IgD-negative memory B cell (primary cell): ENCODE measurements at regions not wholly inside any gene's neighbourhood (a gene's known extent, or its start where the extent isn't known, plus 50 kb on each side); places are given as distances from the start of the nearest gene placed in this dataset.
"Not testable (repeated sequence)": the region's sequence is repeated elsewhere in the genome, so short reads cannot be mapped to it uniquely, and the experiment has no call there.

Source experiments
- H3K27ac Mint-ChIP-seq, 3 donors: one replicate each; pipeline ENCODE4 v1.8.0; 2020 to 2022; ENCODE audit warnings: mild to moderate bottlenecking in 3 of 3, mixed read lengths in 3 of 3, moderate library complexity in 1 of 3
- H3K27me3 Mint-ChIP-seq: one replicate; pipeline ENCODE4 v1.8.0; 2021; ENCODE audit warnings: mixed read lengths
- H3K36me3 Mint-ChIP-seq: one replicate; pipeline ENCODE4 v1.8.0; 2020; ENCODE audit warnings: mild to moderate bottlenecking, mixed read lengths
- H3K4me1 Mint-ChIP-seq, 3 donors: one replicate each; pipeline ENCODE4 v1.8.0; 2020 to 2022; ENCODE audit warnings: mixed read lengths in 3 of 3, mild to moderate bottlenecking in 1 of 3
- H3K4me3 Mint-ChIP-seq, 4 donors: one replicate each; pipeline ENCODE4 v1.8.0; 2020 to 2022; ENCODE audit warnings: mild to moderate bottlenecking in 4 of 4, mixed read lengths in 4 of 4, moderate library complexity in 3 of 4
- H3K9me3 Mint-ChIP-seq, 3 donors: one replicate each; pipeline ENCODE4 v1.8.0; 2020 to 2021; ENCODE audit warnings: mixed read lengths in 3 of 3, mild to moderate bottlenecking in 1 of 3

GRCh38 chr3:110413266-110413665 is 658.4 kb upstream of the NECTIN3 start:
- Mint-ChIP-seq H3K9me3 (no peaks in the 10 kb centered on the region), H3K4me1 (no peaks in the 10 kb centered on the region)

GRCh38 chr3:110413807-110414748 is 657.5 kb upstream of the NECTIN3 start:
- H3K4me3 Mint-ChIP-seq = no peak overlapping the region
- H3K9me3 Mint-ChIP-seq = no peaks in the 10 kb centered on the region
- no peaks in the 10 kb centered on the region for H3K36me3 Mint-ChIP-seq
- H3K27me3 Mint-ChIP-seq = peaks cover 2% of the 10 kb centered on the region
- no peaks in the 10 kb centered on the region for H3K4me1 Mint-ChIP-seq
- no peak overlapping the region for H3K27ac Mint-ChIP-seq

More at GRCh38 chr3:110413266-110413665, 658.4 kb upstream of the NECTIN3 start:
- Mint-ChIP-seq H3K27me3 (peaks cover 2% of the 10 kb centered on the region), H3K4me3 (no peak overlapping the region), H3K27ac (no peak overlapping the region), H3K36me3 (no peaks in the 10 kb centered on the region)

- Mint-ChIP-seq H3K27me3 (peaks cover 2% of the 10 kb centered on the region), H3K4me1 (no peaks in the 10 kb centered on the region), H3K36me3 (no peaks in the 10 kb centered on the region), H3K27ac (no peak overlapping the region), H3K9me3 (no peaks in the 10 kb centered on the region), H3K4me3 (no peak overlapping the region)
Measured at GRCh38 chr3:110414855-110415254, 656.8 kb upstream of the NECTIN3 start.

- no peaks in the 10 kb centered on the region for H3K27me3 Mint-ChIP-seq
- peaks cover 0 to 2% (median 0%) of the 10 kb centered on the region in 3 donors for H3K9me3 Mint-ChIP-seq
- no peak overlapping the region for H3K4me3 Mint-ChIP-seq
- no peak overlapping the region for H3K27ac Mint-ChIP-seq
- no peaks in the 10 kb centered on the region for H3K36me3 Mint-ChIP-seq
- H3K4me1 Mint-ChIP-seq = peaks cover 0 to 1% (median 0%) of the 10 kb centered on the region in 3 donors
Measured at GRCh38 chr3:110419096-110419495, 652.5 kb upstream of the NECTIN3 start.

GRCh38 chr3:110419601-110420000 is 652.0 kb upstream of the NECTIN3 start:
- Mint-ChIP-seq H3K36me3 (no peaks in the 10 kb centered on the region), H3K27me3 (no peaks in the 10 kb centered on the region)

GRCh38 chr3:110420158-110420641 is 651.4 kb upstream of the NECTIN3 start:
- Mint-ChIP-seq H3K36me3 (no peaks in the 10 kb centered on the region), H3K27me3 (no peaks in the 10 kb centered on the region), H3K4me3 (no peak overlapping the region), H3K27ac (no peak overlapping the region), H3K4me1 (peaks cover 0 to 1% (median 0%) of the 10 kb centered on the region in 3 donors), H3K9me3 (peaks cover 0 to 2% (median 0%) of the 10 kb centered on the region in 3 donors)

More at GRCh38 chr3:110419601-110420000, 652.0 kb upstream of the NECTIN3 start:
- no peak overlapping the region for H3K27ac Mint-ChIP-seq
- H3K9me3 Mint-ChIP-seq = peaks cover 0 to 2% (median 0%) of the 10 kb centered on the region in 3 donors
- no peak overlapping the region for H3K4me3 Mint-ChIP-seq
- peaks cover 0 to 1% (median 0%) of the 10 kb centered on the region in 3 donors for H3K4me1 Mint-ChIP-seq

GRCh38 chr3:110423276-110423675 is 648.3 kb upstream of the NECTIN3 start:
- H3K27ac Mint-ChIP-seq = no peak overlapping the region
- H3K27me3 Mint-ChIP-seq = no peaks in the 10 kb centered on the region
- no peak overlapping the region for H3K4me3 Mint-ChIP-seq
- peaks cover 0 to 2% (median 0%) of the 10 kb centered on the region in 3 donors for H3K9me3 Mint-ChIP-seq
- peaks cover 0 to 1% (median 0%) of the 10 kb centered on the region in 3 donors for H3K4me1 Mint-ChIP-seq
- no peaks in the 10 kb centered on the region for H3K36me3 Mint-ChIP-seq

- Mint-ChIP-seq H3K4me3 (no peak overlapping the region), H3K36me3 (no peaks in the 10 kb centered on the region), H3K27ac (no peak overlapping the region), H3K4me1 (no peaks in the 10 kb centered on the region), H3K27me3 (no peaks in the 10 kb centered on the region), H3K9me3 (no peaks in the 10 kb centered on the region)
Measured at GRCh38 chr3:110430146-110430545, 641.5 kb upstream of the NECTIN3 start.

- Mint-ChIP-seq H3K36me3 (no peaks in the 10 kb centered on the region), H3K4me3 (no peak overlapping the region), H3K4me1 (no peaks in the 10 kb centered on the region), H3K27me3 (no peaks in the 10 kb centered on the region), H3K27ac (no peak overlapping the region), H3K9me3 (no peaks in the 10 kb centered on the region)
Measured at GRCh38 chr3:110436209-110436608, 635.4 kb upstream of the NECTIN3 start.

GRCh38 chr3:110440066-110440653 is 631.5 kb upstream of the NECTIN3 start:
- not testable (repeated sequence) for H3K9me3 Mint-ChIP-seq, H3K36me3 Mint-ChIP-seq, H3K27ac Mint-ChIP-seq, H3K4me1 Mint-ChIP-seq, H3K4me3 Mint-ChIP-seq, H3K27me3 Mint-ChIP-seq

GRCh38 chr3:110454066-110454465 is 617.5 kb upstream of the NECTIN3 start:
- H3K27ac Mint-ChIP-seq = no peak overlapping the region
- peaks cover 2 to 8% (median 5%) of the 10 kb centered on the region in 3 donors for H3K9me3 Mint-ChIP-seq
- no peak overlapping the region for H3K4me3 Mint-ChIP-seq
- H3K4me1 Mint-ChIP-seq = no peaks in the 10 kb centered on the region
- H3K27me3 Mint-ChIP-seq = no peaks in the 10 kb centered on the region
- no peaks in the 10 kb centered on the region for H3K36me3 Mint-ChIP-seq

GRCh38 chr3:110456001-110456400 is 615.6 kb upstream of the NECTIN3 start:
- Mint-ChIP-seq H3K27ac (no peak overlapping the region), H3K36me3 (no peaks in the 10 kb centered on the region), H3K4me3 (no peak overlapping the region), H3K4me1 (no peaks in the 10 kb centered on the region), H3K27me3 (no peaks in the 10 kb centered on the region), H3K9me3 (peaks cover 5 to 8% (median 5%) of the 10 kb centered on the region in 3 donors)

- H3K27me3 Mint-ChIP-seq = no peaks in the 10 kb centered on the region
- no peak overlapping the region for H3K27ac Mint-ChIP-seq
- no peaks in the 10 kb centered on the region for H3K4me1 Mint-ChIP-seq
- no peaks in the 10 kb centered on the region for H3K36me3 Mint-ChIP-seq
- H3K4me3 Mint-ChIP-seq = no peak overlapping the region
- peaks cover 5 to 8% (median 7%) of the 10 kb centered on the region in 3 donors for H3K9me3 Mint-ChIP-seq
Measured at GRCh38 chr3:110456438-110457138, 615.0 kb upstream of the NECTIN3 start.

- Mint-ChIP-seq H3K4me1 (no peaks in the 10 kb centered on the region), H3K36me3 (no peaks in the 10 kb centered on the region), H3K4me3 (no peak overlapping the region), H3K9me3 (peaks cover 5 to 8% (median 7%) of the 10 kb centered on the region in 3 donors), H3K27me3 (no peaks in the 10 kb centered on the region), H3K27ac (no peak overlapping the region)
Measured at GRCh38 chr3:110457508-110457907, 614.1 kb upstream of the NECTIN3 start.

GRCh38 chr3:110459021-110459420 is 612.6 kb upstream of the NECTIN3 start:
- Mint-ChIP-seq H3K27me3 (no peaks in the 10 kb centered on the region), H3K36me3 (no peaks in the 10 kb centered on the region), H3K9me3 (peaks cover 3 to 8% (median 7%) of the 10 kb centered on the region in 3 donors), H3K27ac (no peak overlapping the region), H3K4me3 (no peak overlapping the region), H3K4me1 (no peaks in the 10 kb centered on the region)
